ENCODE measurements at regions not wholly inside any gene's neighbourhood (a gene's known extent, or its start where the extent isn't known, plus 50 kb on each side); places are given as distances from the start of the nearest gene placed in this dataset.

- no peak for TF ChIP-seq CTCF (IDR thresholded peaks at IDR 0.05; ENCODE audit: low read depth, low read length, missing control alignments)
- no peak for DNase-seq (ENCODE audit: extremely low read depth, low read depth)
- no peak overlapping the region for H3K4me3 ChIP-seq (replicated peaks; ENCODE audit: low read depth, low read length)
Measured at GRCh38 chr10:62581351-62581750, 207.2 kb downstream of the ZNF365 start.

GRCh38 chr10:62582101-62582705 lies 208.0 kb downstream of the ZNF365 start:
- no peak overlapping the region for H3K4me3 ChIP-seq (replicated peaks; ENCODE audit: low read depth, low read length)
- DNase-seq (ENCODE audit: extremely low read depth, low read depth), result no peak
- no peak for TF ChIP-seq CTCF (IDR thresholded peaks at IDR 0.05; ENCODE audit: low read depth, low read length, missing control alignments)

GRCh38 chr10:62582804-62583208 lies 208.6 kb downstream of the ZNF365 start:
- DNase-seq (ENCODE audit: extremely low read depth, low read depth), result peak; percentile 80
- no peak for TF ChIP-seq CTCF (IDR thresholded peaks at IDR 0.05; ENCODE audit: low read depth, low read length, missing control alignments)
- no peak overlapping the region for H3K4me3 ChIP-seq (replicated peaks; ENCODE audit: low read depth, low read length)

- TF ChIP-seq CTCF (IDR thresholded peaks at IDR 0.05; ENCODE audit: low read depth, low read length, missing control alignments), result no peak
- no peak for DNase-seq (ENCODE audit: extremely low read depth, low read depth)
- H3K4me3 ChIP-seq (replicated peaks; ENCODE audit: low read depth, low read length), result no peak overlapping the region
Measured at GRCh38 chr10:62583876-62584615, 209.9 kb downstream of the ZNF365 start.

- no peak overlapping the region for H3K4me3 ChIP-seq (replicated peaks; ENCODE audit: low read depth, low read length)
- no peak for DNase-seq (ENCODE audit: extremely low read depth, low read depth)
- no peak for TF ChIP-seq CTCF (IDR thresholded peaks at IDR 0.05; ENCODE audit: low read depth, low read length, missing control alignments)
Measured at GRCh38 chr10:62584731-62585130, 210.6 kb downstream of the ZNF365 start.

- H3K4me3 ChIP-seq (replicated peaks; ENCODE audit: low read depth, low read length), result no peak overlapping the region
- TF ChIP-seq CTCF (IDR thresholded peaks at IDR 0.05; ENCODE audit: low read depth, low read length, missing control alignments), result no peak
- DNase-seq (ENCODE audit: extremely low read depth, low read depth), result no peak
Measured at GRCh38 chr10:62585211-62585775, 211.1 kb downstream of the ZNF365 start.

Measured in HFF-Myc (cell line).